OCI-LY7 (cell line): ENCODE measurements at regions not wholly inside any gene's neighbourhood (a gene's known extent, or its start where the extent isn't known, plus 50 kb on each side); places are given as distances from the start of the nearest gene placed in this dataset.

Experiments
- BruUV-seq: library from RNA; stranded (reverse); fragments of 400-500 nt; replicated peaks from 2 replicates; lab custom pipeline; 2021; lab: Mats Ljungman, UMichigan
- CTCF ChIA-PET: fragments of 300-600 bp; sonication (Branson Sonifier 250); formaldehyde crosslinking; loops from one replicate; lab custom pipeline; 2022; ENCODE audit warnings: antibody characterized with exemption; ENCODE audit not compliant: unreplicated experiment; lab: Charles Lee
- POLR2A ChIA-PET: fragments of 300-600 bp; sonication (Branson Sonifier 250); formaldehyde crosslinking; loops from one replicate; lab custom pipeline; 2022; ENCODE audit warnings: antibody characterized with exemption; lab: Charles Lee
- DNase-seq: peaks from one replicate; pipeline ENCODE4 v3.0.0-alpha.2; 2015; ENCODE audit warnings: low spot score
- H2AFZ ChIP-seq: fragments of 200-600 bp; sonication (generic), shearing (Covaris generic); 2 replicates; pipeline ENCODE4 v1.6.1; 2014; ENCODE audit warnings: mild to moderate bottlenecking, antibody characterized with exemption, low read length, moderate library complexity
- H3K27ac ChIP-seq: fragments of 200-600 bp; sonication (generic); 2 replicates; pipeline ENCODE4 v1.5.1; 2014; ENCODE audit warnings: mixed run types, low read depth, mild to moderate bottlenecking, moderate library complexity, low read length, inconsistent platforms; ENCODE audit not compliant: poor library complexity, severe bottlenecking
- H3K36me3 ChIP-seq: fragments of 200-600 bp; sonication (generic); 2 replicates; pipeline ENCODE4 v1.6.1; 2014; ENCODE audit warnings: mild to moderate bottlenecking, antibody characterized with exemption, low read length, moderate library complexity, mixed read lengths; ENCODE audit not compliant: insufficient read depth
- H3K4me1 ChIP-seq: fragments of 200-600 bp; sonication (generic); 2 replicates; pipeline ENCODE4 v1.5.1; 2014; ENCODE audit warnings: mild to moderate bottlenecking, low read length; ENCODE audit not compliant: insufficient read depth, poor library complexity, severe bottlenecking
- H3K4me2 ChIP-seq: fragments of 200-600 bp; sonication (generic); 2 replicates; pipeline ENCODE4 v1.6.1; 2014; ENCODE audit warnings: mild to moderate bottlenecking, low read length
- H3K4me3 ChIP-seq: fragments of 200-600 bp; sonication (generic); 2 replicates; pipeline ENCODE4 v1.5.1; 2014; ENCODE audit warnings: mild to moderate bottlenecking, low read depth, low read length; ENCODE audit not compliant: poor library complexity, severe bottlenecking
- H3K79me2 ChIP-seq: fragments of 200-600 bp; sonication (generic); 2 replicates; pipeline ENCODE4 v1.6.1; 2016; ENCODE audit warnings: low read depth, mild to moderate bottlenecking, low read length, moderate library complexity, mixed read lengths; ENCODE audit not compliant: insufficient read depth
- H3K9me2 ChIP-seq: fragments of 200-600 bp; sonication (generic); 2 replicates; pipeline ENCODE4 v1.6.1; 2016; ENCODE audit warnings: mild to moderate bottlenecking, low read length, mixed read lengths; ENCODE audit not compliant: insufficient read depth
- H3K9me3 ChIP-seq: fragments of 200-600 bp; sonication (generic); 2 replicates; pipeline ENCODE4 v1.6.1; 2014; ENCODE audit warnings: mild to moderate bottlenecking, mixed run types, low read length, mixed read lengths
- H4K20me1 ChIP-seq: fragments of 200-600 bp; sonication (generic); 2 replicates; pipeline ENCODE4 v1.6.1; 2014; ENCODE audit warnings: mild to moderate bottlenecking, antibody characterized with exemption, low read length, moderate library complexity, mixed read lengths; ENCODE audit not compliant: insufficient read depth
- EZH2phosphoT487 ChIP-seq: fragments of 200-600 bp; sonication (generic); IDR thresholded peaks from 2 replicates; pipeline ENCODE4 v1.6.1; 2018; ENCODE audit warnings: low read depth, borderline replicate concordance, mild to moderate bottlenecking, mixed run types, antibody characterized with exemption, low read length, moderate library complexity, mixed read lengths
- intact Hi-C: fragments of 100-400 bp; cut with micrococcal nuclease; formaldehyde crosslinking; loops from one replicate; pipeline ENCODE4 v1.10.0; 2022; ENCODE audit not compliant: unreplicated experiment
- TF ChIP-seq, protein P1 (sequence below): fragments of 200-600 bp; sonication (generic); conservative IDR thresholded peaks from 2 replicates; pipeline ENCODE4 v1.5.1; 2014; ENCODE audit warnings: mild to moderate bottlenecking, antibody characterized with exemption, low read length, moderate library complexity, mixed read lengths

- BruUV-seq = no TSS peak
- no peak overlapping the region for H3K4me2 ChIP-seq
- no peak overlapping the region for H3K4me3 ChIP-seq
- no peaks in the 10 kb centered on the region for H3K4me1 ChIP-seq
- ChIA-PET CTCF (no interaction called here), POLR2A (interaction anchor here (0.6 to 1.5 kb wide), 3 partner anchors 11 to 95 kb away, joined by 3 to 11 read pairs (median 3); no protein-coding TSS in a partner anchor)
- no peak for DNase-seq
- no peaks in the 10 kb centered on the region for H4K20me1 ChIP-seq
- H3K9me3 ChIP-seq = no peaks in the 10 kb centered on the region
- TF ChIP-seq, protein P1, sequence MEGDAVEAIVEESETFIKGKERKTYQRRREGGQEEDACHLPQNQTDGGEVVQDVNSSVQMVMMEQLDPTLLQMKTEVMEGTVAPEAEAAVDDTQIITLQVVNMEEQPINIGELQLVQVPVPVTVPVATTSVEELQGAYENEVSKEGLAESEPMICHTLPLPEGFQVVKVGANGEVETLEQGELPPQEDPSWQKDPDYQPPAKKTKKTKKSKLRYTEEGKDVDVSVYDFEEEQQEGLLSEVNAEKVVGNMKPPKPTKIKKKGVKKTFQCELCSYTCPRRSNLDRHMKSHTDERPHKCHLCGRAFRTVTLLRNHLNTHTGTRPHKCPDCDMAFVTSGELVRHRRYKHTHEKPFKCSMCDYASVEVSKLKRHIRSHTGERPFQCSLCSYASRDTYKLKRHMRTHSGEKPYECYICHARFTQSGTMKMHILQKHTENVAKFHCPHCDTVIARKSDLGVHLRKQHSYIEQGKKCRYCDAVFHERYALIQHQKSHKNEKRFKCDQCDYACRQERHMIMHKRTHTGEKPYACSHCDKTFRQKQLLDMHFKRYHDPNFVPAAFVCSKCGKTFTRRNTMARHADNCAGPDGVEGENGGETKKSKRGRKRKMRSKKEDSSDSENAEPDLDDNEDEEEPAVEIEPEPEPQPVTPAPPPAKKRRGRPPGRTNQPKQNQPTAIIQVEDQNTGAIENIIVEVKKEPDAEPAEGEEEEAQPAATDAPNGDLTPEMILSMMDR = no peak
- TF ChIP-seq EZH2phosphoT487 = no peak
- intact Hi-C loops = no loop called here
- no peaks in the 10 kb centered on the region for H3K9me2 ChIP-seq
- H2AFZ ChIP-seq = no peak overlapping the region
- H3K36me3 ChIP-seq = no peaks in the 10 kb centered on the region
- H3K27ac ChIP-seq = no peak overlapping the region
- no peaks in the 10 kb centered on the region for H3K79me2 ChIP-seq
Observed at GRCh38 chr5:160175438-160176218, 53.7 kb upstream of the FABP6 start.

DNA sequence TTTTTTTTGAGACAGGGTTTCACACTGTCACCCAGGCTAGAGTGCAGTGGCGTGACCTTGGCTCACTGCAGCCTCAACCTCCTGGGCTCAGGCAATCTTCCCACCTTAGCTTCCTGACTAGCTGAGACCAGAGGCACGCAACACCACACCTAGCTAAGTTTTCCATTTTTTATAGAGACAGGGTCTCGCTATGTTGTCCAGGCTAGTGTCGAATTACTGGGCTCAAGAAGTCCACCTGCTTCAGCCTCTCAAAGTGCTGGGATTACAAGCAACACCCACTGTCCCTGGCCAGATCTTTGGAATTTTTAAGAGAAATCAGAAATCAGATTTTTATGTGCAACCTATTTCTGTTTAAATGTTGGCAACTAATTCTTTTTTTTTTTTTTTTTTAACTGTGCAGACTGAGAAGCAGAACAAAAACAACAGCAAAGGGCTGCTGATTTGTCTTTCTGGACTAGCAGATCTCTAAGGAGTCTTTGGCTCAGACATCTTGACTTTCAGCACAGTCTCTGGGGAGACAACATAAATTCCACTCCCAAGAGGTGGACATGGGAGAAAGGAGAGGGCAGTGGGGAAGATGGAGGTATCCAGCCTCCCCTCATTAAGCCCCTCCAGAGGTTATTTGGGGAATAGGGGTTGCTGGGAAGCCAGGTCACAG, 54.4 kb upstream of the FABP6 start:
- H3K4me3 ChIP-seq = no peak overlapping the region
- no peak for DNase-seq
- BruUV-seq = no TSS peak
- H2AFZ ChIP-seq = no peak overlapping the region
- H3K4me2 ChIP-seq = no peak overlapping the region
- no peaks in the 10 kb centered on the region for H3K9me3 ChIP-seq
- CTCF ChIA-PET = interaction anchor here (0.5 kb wide), 1 partner anchor 510 kb away, joined by 3 read pairs; no protein-coding TSS in a partner anchor
- H3K36me3 ChIP-seq = no peaks in the 10 kb centered on the region
- intact Hi-C loops = no loop called here
- no peak for TF ChIP-seq EZH2phosphoT487
- TF ChIP-seq, protein P1 = no peak
- no peaks in the 10 kb centered on the region for H3K79me2 ChIP-seq
- POLR2A ChIA-PET = interaction anchor here (0.6 to 0.8 kb wide), 2 partner anchors 14 to 20 kb away, joined by 3 read pairs; no protein-coding TSS in a partner anchor
- H4K20me1 ChIP-seq = no peaks in the 10 kb centered on the region
- no peaks in the 10 kb centered on the region for H3K9me2 ChIP-seq
- H3K27ac ChIP-seq = no peak overlapping the region
- no peaks in the 10 kb centered on the region for H3K4me1 ChIP-seq
